BE2C (cell line): ENCODE measurements at regions not wholly inside any gene's neighbourhood (a gene's known extent, or its start where the extent isn't known, plus 50 kb on each side); places are given as distances from the start of the nearest gene placed in this dataset.

Source experiments
- DNase-seq: peaks from one replicate; pipeline ENCODE4 v3.0.0-alpha.2; 2020
- H3K27me3 ChIP-seq: fragments of 250-450 bp; sonication (Bioruptor Pico); 2 replicates; pipeline ENCODE4 v1.5.1; 2020; ENCODE audit warnings: mild to moderate bottlenecking
- H3K36me3 ChIP-seq: fragments of 250-450 bp; sonication (Bioruptor Pico); 2 replicates; pipeline ENCODE4 v1.5.1; 2020; ENCODE audit warnings: mild to moderate bottlenecking
- H3K4me1 ChIP-seq: fragments of 250-450 bp; sonication (Bioruptor Pico); 2 replicates; pipeline ENCODE4 v1.5.1; 2020
- H3K4me3 ChIP-seq: 2 replicates; pipeline ENCODE4 v1.5.1; 2011; ENCODE audit warnings: low read depth, low read length
- H3K9me3 ChIP-seq: fragments of 250-450 bp; sonication (Bioruptor Pico); 2 replicates; pipeline ENCODE4 v1.5.1; 2020
- CTCF ChIP-seq: IDR thresholded peaks from 2 replicates; pipeline ENCODE4 v1.5.1; 2012; ENCODE audit warnings: mild to moderate bottlenecking, low read depth, low read length

- DNase-seq = no peak
- Histone ChIP-seq H3K27me3 (peaks cover 32% of the 10 kb centered on the region), H3K9me3 (no peaks in the 10 kb centered on the region), H3K36me3 (no peaks in the 10 kb centered on the region), H3K4me1 (no peaks in the 10 kb centered on the region), H3K4me3 (no peak overlapping the region)
- TF ChIP-seq CTCF = no peak
Measured at GRCh38 chr1:2948751-2949680, 72.3 kb upstream of the ACTRT2 start.

GRCh38 chr1:2949966-2950925 lies 71.0 kb upstream of the ACTRT2 start:
- no peak for DNase-seq
- H3K9me3 ChIP-seq = no peaks in the 10 kb centered on the region

GRCh38 chr1:2950926-2951305 lies 70.4 kb upstream of the ACTRT2 start:
- H3K36me3 ChIP-seq = no peaks in the 10 kb centered on the region
- no peaks in the 10 kb centered on the region for H3K4me1 ChIP-seq
- no peaks in the 10 kb centered on the region for H3K9me3 ChIP-seq
- peaks cover 32% of the 10 kb centered on the region for H3K27me3 ChIP-seq
- H3K4me3 ChIP-seq = no peak overlapping the region
- DNase-seq = no peak
- no peak for TF ChIP-seq CTCF

More at GRCh38 chr1:2949966-2950925, 71.0 kb upstream of the ACTRT2 start:
- no peak overlapping the region for H3K4me3 ChIP-seq
- no peaks in the 10 kb centered on the region for H3K4me1 ChIP-seq
- no peaks in the 10 kb centered on the region for H3K36me3 ChIP-seq
- peaks cover 32% of the 10 kb centered on the region for H3K27me3 ChIP-seq
- no peak for TF ChIP-seq CTCF

- DNase-seq = no peak
- H3K9me3 ChIP-seq = no peaks in the 10 kb centered on the region
- H3K4me3 ChIP-seq = no peak overlapping the region
- peaks cover 27% of the 10 kb centered on the region for H3K27me3 ChIP-seq
- H3K4me1 ChIP-seq = no peaks in the 10 kb centered on the region
- no peaks in the 10 kb centered on the region for H3K36me3 ChIP-seq
- no peak for TF ChIP-seq CTCF
Measured at GRCh38 chr1:2951856-2952255, 69.4 kb upstream of the ACTRT2 start.

GRCh38 chr1:2952371-2952770 lies 68.9 kb upstream of the ACTRT2 start:
- no peak overlapping the region for H3K4me3 ChIP-seq
- TF ChIP-seq CTCF = no peak
- no peaks in the 10 kb centered on the region for H3K36me3 ChIP-seq
- no peak for DNase-seq
- no peaks in the 10 kb centered on the region for H3K4me1 ChIP-seq
- peaks cover 22% of the 10 kb centered on the region for H3K27me3 ChIP-seq
- no peaks in the 10 kb centered on the region for H3K9me3 ChIP-seq

GRCh38 chr1:2952992-2953391 lies 68.3 kb upstream of the ACTRT2 start:
- no peak for TF ChIP-seq CTCF
- H3K4me3 ChIP-seq = no peak overlapping the region
- DNase-seq = no peak
- H3K9me3 ChIP-seq = no peaks in the 10 kb centered on the region
- H3K4me1 ChIP-seq = no peaks in the 10 kb centered on the region
- H3K27me3 ChIP-seq = peaks cover 20% of the 10 kb centered on the region
- no peaks in the 10 kb centered on the region for H3K36me3 ChIP-seq
